GM21528 (cell line): ENCODE measurements at regions not wholly inside any gene's neighbourhood (a gene's known extent, or its start where the extent isn't known, plus 50 kb on each side); places are given as distances from the start of the nearest gene placed in this dataset.
"Not testable (repeated sequence)": the region's sequence is repeated elsewhere in the genome, so short reads cannot be mapped to it uniquely, and the experiment has no call there.

ENCODE experiments used
- ATAC-seq: cut with Tn5 transposase; IDR thresholded peaks from one replicate; pipeline ENCODE4 v1.9.1; 2021; ENCODE audit warnings: mild to moderate bottlenecking, moderate library complexity; ENCODE audit not compliant: unreplicated experiment, low FRiP score

GRCh38 chr6:106856227-106856874 lies 118.2 kb downstream of the CD24 start:
- ATAC-seq = no peak

- ATAC-seq = no peak
These were observed 119.4 kb downstream of the CD24 start for GRCh38 chr6:106855117-106855516.

- no peak for ATAC-seq
These were observed 124.7 kb downstream of the CD24 start for GRCh38 chr6:106849676-106850332.

GRCh38 chr6:106849120-106849519 lies 125.4 kb downstream of the CD24 start:
- ATAC-seq = no peak

GRCh38 chr6:106847116-106847515 lies 127.4 kb downstream of the CD24 start:
- no peak for ATAC-seq

GRCh38 chr6:106844930-106845329 lies 129.6 kb downstream of the CD24 start:
- peak; percentile 57 for ATAC-seq

GRCh38 chr6:106832766-106833510 lies 141.6 kb downstream of the CD24 start:
- no peak for ATAC-seq

GRCh38 chr6:106830930-106831329 lies 143.6 kb downstream of the CD24 start:
- ATAC-seq = no peak

- ATAC-seq = no peak
These were observed 145.1 kb downstream of the CD24 start for GRCh38 chr6:106829451-106829850.

- no peak for ATAC-seq
These were observed 147.4 kb downstream of the CD24 start for GRCh38 chr6:106827081-106827480.

- no peak for ATAC-seq
These were observed 149.4 kb downstream of the CD24 start for GRCh38 chr6:106825156-106825555.

- ATAC-seq = no peak
These were observed 150.7 kb downstream of the CD24 start for GRCh38 chr6:106823732-106824351.

- ATAC-seq = no peak
These were observed 151.5 kb downstream of the CD24 start for GRCh38 chr6:106823058-106823457.

- ATAC-seq = no peak
These were observed 154.1 kb downstream of the CD24 start for GRCh38 chr6:106820412-106820852.

GRCh38 chr6:106811088-106811686 lies 163.3 kb downstream of the CD24 start:
- no peak for ATAC-seq

GRCh38 chr6:106808758-106809157 lies 165.8 kb downstream of the CD24 start:
- ATAC-seq = no peak

- no peak for ATAC-seq
These were observed 166.4 kb downstream of the CD24 start for GRCh38 chr6:106807947-106808611.

GRCh38 chr6:106806253-106806652 lies 168.3 kb downstream of the CD24 start:
- not testable (repeated sequence) for ATAC-seq

GRCh38 chr6:106805771-106806170 lies 168.8 kb downstream of the CD24 start:
- ATAC-seq = no peak
